IMR-90 (cell line): ENCODE measurements at regions not wholly inside any gene's neighbourhood (a gene's known extent, or its start where the extent isn't known, plus 50 kb on each side); places are given as distances from the start of the nearest gene placed in this dataset.

Experiments
- CTCF ChIP-seq: conservative IDR thresholded peaks from 2 replicates; pipeline ENCODE4 v1.5.1; 2012; ENCODE audit warnings: mild to moderate bottlenecking, low read depth, low read length, improper control_type of control experiment
- POLR2A ChIP-seq: IDR thresholded peaks from 2 replicates; pipeline ENCODE4 v1.6.1; 2012; ENCODE audit warnings: mild to moderate bottlenecking, low read depth, low read length
- RAD21 ChIP-seq: IDR thresholded peaks from 2 replicates; pipeline ENCODE4 v1.6.1; 2012; ENCODE audit warnings: low read length, improper control_type of control experiment
- RCOR1 ChIP-seq: IDR thresholded peaks from 2 replicates; pipeline ENCODE4 v1.6.1; 2012; ENCODE audit warnings: mild to moderate bottlenecking, low read length, improper control_type of control experiment; ENCODE audit not compliant: insufficient replicate concordance

- TF ChIP-seq POLR2A = no peak
- TF ChIP-seq RAD21 = no peak
- no peak for TF ChIP-seq CTCF
- no peak for TF ChIP-seq RCOR1
Observed at GRCh38 chr9:87267251-87268070, 230.2 kb upstream of the DAPK1 start.
